Occipital lobe (tissue), 2 donors: ENCODE measurements at regions not wholly inside any gene's neighbourhood (a gene's known extent, or its start where the extent isn't known, plus 50 kb on each side); places are given as distances from the start of the nearest gene placed in this dataset. TPM values are rescaled to one million over a fixed set of nuclear protein-coding genes. Genes with fewer than 3 reads are reported as not detected.

Experiments
- DNase-seq: peaks from one replicate; lab custom pipeline; 2025; lab: John Stamatoyannopoulos, UW
- small RNA-seq: library from RNA; depleted of rRNA; stranded (forward); fragments of <200 nt; gene quantifications from one replicate; pipeline ENCODE3, GENCODE V24; 2014

GRCh38 chr6:153251326-153251725, 120.2 kb upstream of the RGS17 start:
- no peak for DNase-seq

GRCh38 chr6:153237670-153238069, 106.6 kb upstream of the RGS17 start:
- no peak for DNase-seq

- peak; percentile 18 for DNase-seq
These were observed 100.1 kb upstream of the RGS17 start for GRCh38 chr6:153231048-153231646.

GRCh38 chr6:153218184-153218792, 87.2 kb upstream of the RGS17 start:
- DNase-seq: no peak

DNA sequence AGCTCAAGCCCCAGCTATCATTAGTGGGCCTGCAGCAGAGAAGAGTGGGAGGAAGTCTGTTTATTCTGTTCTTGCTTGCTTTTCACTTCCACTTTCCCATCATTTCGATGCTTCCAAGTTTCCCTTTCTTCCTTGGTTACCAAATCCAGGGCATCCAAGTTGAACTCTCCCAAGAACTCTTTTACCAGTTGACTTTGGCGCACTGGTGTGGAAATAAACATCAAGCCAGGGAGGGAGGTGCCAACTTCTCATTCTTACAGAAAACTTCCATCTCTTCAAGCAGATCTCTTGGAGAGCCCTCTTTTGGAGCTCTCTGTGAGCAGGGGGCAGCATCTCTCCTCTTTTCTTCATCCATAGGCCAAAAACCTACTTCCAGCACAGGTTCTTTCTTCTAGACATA, 85.7 kb upstream of the RGS17 start:
- DNase-seq: no peak

- DNase-seq: no peak
These were observed 84.2 kb upstream of the RGS17 start for GRCh38 chr6:153215242-153215641.

DNA sequence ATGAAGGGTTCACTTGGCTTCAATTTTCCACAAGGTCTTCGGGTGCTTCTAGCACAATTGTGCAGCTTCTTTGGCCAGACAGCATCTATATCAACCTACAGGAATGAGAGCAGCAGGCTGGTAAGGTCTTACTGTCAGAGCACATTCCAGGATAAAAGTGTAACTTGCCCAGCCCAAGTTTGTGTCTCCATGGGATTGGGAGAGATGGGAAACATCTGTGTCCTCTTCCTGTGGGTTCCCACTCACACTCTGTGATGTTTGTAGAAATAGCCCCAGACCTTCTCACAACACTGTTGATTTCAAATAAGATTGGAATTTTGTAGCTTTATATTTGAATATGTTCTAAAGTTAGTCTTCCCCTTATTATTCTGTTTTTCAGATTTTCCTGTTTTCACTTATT, 83.4 kb upstream of the RGS17 start:
- DNase-seq: no peak

DNA sequence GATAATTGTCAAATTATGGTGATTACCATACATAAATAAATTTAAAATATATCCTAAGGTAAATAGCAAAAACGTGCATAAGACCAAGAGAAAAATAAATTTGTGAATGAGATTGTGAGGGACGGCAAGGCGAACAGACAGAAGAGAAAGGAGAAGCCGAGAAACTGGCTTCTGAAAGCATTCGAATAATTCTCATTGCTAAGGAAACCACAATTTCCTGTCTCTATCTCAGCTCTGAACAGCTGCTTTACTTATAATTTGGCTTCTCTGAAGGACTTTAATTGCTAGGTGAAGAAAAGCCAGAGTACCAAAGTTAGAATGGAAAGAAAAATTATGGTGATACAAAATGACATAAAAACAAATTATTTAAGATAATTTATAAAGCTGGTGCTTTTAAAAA, 79.0 kb upstream of the RGS17 start:
- no peak for DNase-seq

DNA sequence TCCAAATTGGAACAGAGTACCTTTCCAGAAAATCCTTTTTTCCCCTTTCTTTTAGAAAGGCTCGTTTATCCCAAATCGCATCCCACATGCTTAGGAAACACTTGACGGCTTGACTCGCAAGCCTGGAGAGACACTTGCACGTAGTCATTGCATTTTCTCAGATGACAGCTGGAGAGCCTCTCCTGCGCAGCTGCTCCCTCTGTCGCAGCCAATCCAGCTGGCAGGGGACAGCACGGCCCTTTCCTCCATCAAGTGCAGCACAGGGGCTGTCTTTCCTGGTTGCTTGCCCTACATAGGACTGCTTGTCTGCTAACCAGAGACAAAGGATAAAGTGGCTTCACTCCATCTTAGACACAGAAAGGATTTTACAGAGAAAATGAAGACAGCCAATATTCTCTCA, 77.6 kb upstream of the RGS17 start:
- DNase-seq: peak; percentile 19

DNA sequence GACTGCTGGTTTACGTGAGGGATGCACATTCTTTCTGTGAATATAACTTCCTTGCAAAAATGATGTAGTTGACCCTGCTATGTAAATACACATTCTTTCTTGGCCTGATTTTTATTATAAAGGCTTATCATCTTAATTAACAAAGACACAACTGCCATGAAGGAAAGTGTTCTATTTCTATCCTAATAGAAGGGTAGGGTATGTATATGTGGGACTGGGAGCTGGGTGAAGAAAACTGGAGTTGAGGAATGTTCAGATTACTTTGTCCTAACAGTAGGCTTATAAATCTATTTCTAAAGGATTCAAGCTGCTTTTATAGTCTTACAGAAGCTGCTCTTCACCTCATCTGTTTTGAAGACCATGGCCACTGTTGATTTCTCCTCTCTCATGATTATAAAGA, 76.5 kb upstream of the RGS17 start:
- DNase-seq: no peak

- DNase-seq: no peak
These were observed 75.9 kb upstream of the RGS17 start for GRCh38 chr6:153207006-153207405.

- DNase-seq: no peak
These were observed 62.1 kb upstream of the RGS17 start for GRCh38 chr6:153192943-153193885.

DNA sequence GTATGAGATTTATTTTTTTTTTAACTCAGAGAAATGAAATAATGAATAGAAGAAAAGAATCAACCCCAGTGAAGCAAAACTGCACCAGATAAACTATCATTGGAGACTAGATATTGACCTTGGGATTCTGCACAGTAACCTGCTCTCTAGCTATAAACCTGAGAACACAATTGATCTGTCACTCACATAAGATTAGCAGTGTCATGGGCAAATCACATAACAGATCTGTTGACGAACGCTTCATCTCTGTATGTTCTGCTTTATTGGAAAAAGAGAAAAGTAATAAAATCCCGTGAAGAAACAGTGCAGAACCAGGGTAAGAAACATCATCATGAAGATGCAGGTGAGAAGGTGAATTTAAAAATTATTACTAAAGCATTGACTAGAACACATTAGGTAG, 52.8 kb upstream of the RGS17 start:
- DNase-seq: no peak

Small RNA genes lying in the stretch of these regions (small RNA-seq; reads per million reads assigned to genes)
- gene AL603908.1 (not detected), gene MTND3P20 (not detected), gene MTND4LP20 (not detected), gene RNA5SP225 (not detected), gene RNU6-896P (not detected)
